Immature natural killer cell (primary cell): ENCODE measurements at regions not wholly inside any gene's neighbourhood (a gene's known extent, or its start where the extent isn't known, plus 50 kb on each side); places are given as distances from the start of the nearest gene placed in this dataset.

Source experiments
- DNase-seq, 3 donors: peaks; one replicate each; pipeline ENCODE4 v3.0.0; 2022; ENCODE audit warnings: mixed read lengths in 1 of 3
- H3K27ac Mint-ChIP-seq, 6 donors: one replicate each; pipeline ENCODE4 v1.8.0; 2020; ENCODE audit warnings: mixed read lengths in 6 of 6, mild to moderate bottlenecking in 5 of 6, inconsistent platforms in 4 of 6, moderate library complexity in 3 of 6
- H3K27me3 Mint-ChIP-seq, 3 donors: one replicate each; pipeline ENCODE4 v1.8.0; 2020 to 2021; ENCODE audit warnings: low read depth in 3 of 3, mild to moderate bottlenecking in 3 of 3, mixed read lengths in 3 of 3, moderate library complexity in 3 of 3, inconsistent platforms in 1 of 3
- H3K36me3 Mint-ChIP-seq, 3 donors: one replicate each; pipeline ENCODE4 v1.8.0; 2020; ENCODE audit warnings: mixed read lengths in 3 of 3, inconsistent platforms in 2 of 3, mild to moderate bottlenecking in 2 of 3
- H3K4me1 Mint-ChIP-seq, 2 donors: one replicate each; pipeline ENCODE4 v1.8.0; 2020; ENCODE audit warnings: inconsistent platforms in 2 of 2, mild to moderate bottlenecking in 2 of 2, mixed read lengths in 2 of 2, moderate library complexity in 1 of 2
- H3K4me3 Mint-ChIP-seq, 5 donors: one replicate each; pipeline ENCODE4 v1.8.0; 2020; ENCODE audit warnings: mild to moderate bottlenecking in 5 of 5, mixed read lengths in 5 of 5, inconsistent platforms in 3 of 5, moderate library complexity in 3 of 5
- H3K9me3 Mint-ChIP-seq, 6 donors: one replicate each; pipeline ENCODE4 v1.8.0; 2020; ENCODE audit warnings: mild to moderate bottlenecking in 6 of 6, mixed read lengths in 6 of 6, inconsistent platforms in 4 of 6, moderate library complexity in 3 of 6

DNA sequence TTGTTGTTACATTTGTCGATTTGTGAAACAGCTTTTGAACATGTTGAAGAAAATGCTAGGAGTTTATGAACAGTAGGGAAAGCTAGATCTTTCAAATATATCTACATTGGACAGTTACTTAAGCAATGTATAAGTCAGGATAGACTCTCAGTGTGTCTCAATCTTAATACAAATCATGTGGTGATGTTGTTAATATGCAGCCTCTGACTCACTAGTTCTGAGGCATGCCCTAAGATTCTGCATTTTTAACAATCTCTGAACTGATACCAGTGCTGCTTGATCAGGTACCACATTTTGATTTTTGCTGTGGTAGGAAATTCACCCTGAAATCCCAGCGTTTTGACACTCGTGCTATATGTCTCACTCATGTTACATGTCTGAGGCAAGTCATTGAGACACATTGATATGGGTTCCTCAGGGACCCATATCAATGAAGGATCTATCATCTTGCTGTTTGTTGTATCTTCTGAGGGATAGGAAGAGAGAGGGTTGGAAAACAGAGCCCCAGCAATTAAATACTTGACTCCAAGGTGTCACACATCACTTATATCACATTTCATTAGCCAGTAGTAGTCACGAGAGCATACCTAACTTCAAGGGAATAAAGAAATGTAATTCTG, 597.9 kb downstream of the TAFA4 start:
- H3K9me3 Mint-ChIP-seq, result peaks cover 0 to 11% (median under 1%) of the 10 kb centered on the region in 6 donors
- no peak overlapping the region for H3K27ac Mint-ChIP-seq
- H3K27me3 Mint-ChIP-seq, result peaks cover 0 to 2% (median 2%) of the 10 kb centered on the region in 3 donors
- DNase-seq, result no peak
- H3K36me3 Mint-ChIP-seq, result no peaks in the 10 kb centered on the region
- no peak overlapping the region for H3K4me3 Mint-ChIP-seq
- no peaks in the 10 kb centered on the region for H3K4me1 Mint-ChIP-seq

DNA sequence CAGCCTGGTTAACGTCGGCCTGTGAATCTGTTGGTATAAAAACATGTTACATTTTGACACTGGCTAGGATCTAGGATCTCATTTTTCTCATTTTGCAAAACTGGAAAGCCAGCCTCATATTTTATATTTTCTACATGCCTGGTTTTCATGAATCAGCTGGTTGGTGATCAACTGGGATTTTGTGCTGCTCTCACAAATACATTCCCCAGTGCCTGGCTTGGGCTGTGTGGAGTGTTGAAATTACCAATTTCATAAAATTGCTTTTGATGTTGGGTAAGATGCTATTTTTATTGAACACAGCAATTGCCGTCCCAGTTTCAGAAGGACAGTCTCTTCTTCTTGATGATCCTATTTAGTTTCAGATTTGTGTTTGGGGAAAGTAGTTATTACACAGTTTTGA, 604.3 kb downstream of the TAFA4 start:
- DNase-seq, result no peak
- no peaks in the 10 kb centered on the region for H3K4me1 Mint-ChIP-seq
- H3K36me3 Mint-ChIP-seq, result no peaks in the 10 kb centered on the region
- peaks cover 0 to 9% (median 4%) of the 10 kb centered on the region in 6 donors for H3K9me3 Mint-ChIP-seq
- no peak overlapping the region for H3K27ac Mint-ChIP-seq
- H3K27me3 Mint-ChIP-seq, result no peaks in the 10 kb centered on the region
- H3K4me3 Mint-ChIP-seq, result no peak overlapping the region

DNA sequence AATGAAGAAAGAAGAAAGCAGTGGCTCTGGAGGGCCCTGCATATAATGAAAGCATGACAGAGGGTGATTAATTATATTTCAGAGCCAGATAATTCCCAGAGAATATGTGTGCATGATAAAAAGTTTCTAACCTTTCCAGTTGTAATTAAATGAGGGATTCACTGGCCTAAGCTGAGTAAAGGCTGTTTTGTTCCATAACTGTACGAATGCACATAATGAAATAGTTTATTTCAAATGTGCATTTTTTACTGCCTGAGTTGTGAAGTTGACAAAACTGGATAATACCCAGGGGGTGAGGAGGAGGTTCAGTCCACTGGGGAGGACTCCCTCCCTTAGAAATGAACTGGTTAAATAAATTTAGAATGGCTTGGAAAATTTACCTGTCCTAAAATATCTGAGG, 616.4 kb downstream of the TAFA4 start:
- no peak overlapping the region for H3K27ac Mint-ChIP-seq
- no peak overlapping the region for H3K4me3 Mint-ChIP-seq
- H3K36me3 Mint-ChIP-seq, result peaks cover 0 to 6% (median 0%) of the 10 kb centered on the region in 3 donors
- peaks cover 0 to 5% (median 2%) of the 10 kb centered on the region in 3 donors for H3K27me3 Mint-ChIP-seq
- H3K9me3 Mint-ChIP-seq, result peaks cover 0 to 8% (median 4%) of the 10 kb centered on the region in 6 donors
- DNase-seq, result no peak
- H3K4me1 Mint-ChIP-seq, result no peaks in the 10 kb centered on the region

DNA sequence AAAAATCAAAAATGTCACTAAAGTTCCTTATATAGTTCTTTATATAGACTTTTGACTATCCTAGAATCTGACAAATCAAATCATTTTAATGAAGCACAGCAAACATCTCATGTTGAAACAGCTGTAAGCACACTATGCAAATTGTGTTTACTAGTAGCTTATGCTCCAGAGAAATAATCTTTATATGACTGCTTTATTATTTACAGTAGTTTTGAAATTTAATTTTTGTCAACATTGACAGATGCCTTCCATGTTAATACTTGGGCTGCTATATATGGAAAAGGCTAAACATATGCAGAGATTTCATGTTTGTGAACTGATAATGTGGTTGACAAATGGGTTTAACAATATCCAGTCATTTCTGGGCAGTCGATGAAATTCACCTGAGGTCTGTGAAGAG, 616.8 kb downstream of the TAFA4 start:
- Mint-ChIP-seq H3K9me3 (peaks cover 0 to 8% (median 3%) of the 10 kb centered on the region in 6 donors), H3K27me3 (peaks cover 0 to 4% (median 2%) of the 10 kb centered on the region in 3 donors), H3K36me3 (peaks cover 0 to 6% (median 0%) of the 10 kb centered on the region in 3 donors), H3K27ac (no peak overlapping the region), H3K4me1 (no peaks in the 10 kb centered on the region), H3K4me3 (no peak overlapping the region)
- DNase-seq, result no peak

DNA sequence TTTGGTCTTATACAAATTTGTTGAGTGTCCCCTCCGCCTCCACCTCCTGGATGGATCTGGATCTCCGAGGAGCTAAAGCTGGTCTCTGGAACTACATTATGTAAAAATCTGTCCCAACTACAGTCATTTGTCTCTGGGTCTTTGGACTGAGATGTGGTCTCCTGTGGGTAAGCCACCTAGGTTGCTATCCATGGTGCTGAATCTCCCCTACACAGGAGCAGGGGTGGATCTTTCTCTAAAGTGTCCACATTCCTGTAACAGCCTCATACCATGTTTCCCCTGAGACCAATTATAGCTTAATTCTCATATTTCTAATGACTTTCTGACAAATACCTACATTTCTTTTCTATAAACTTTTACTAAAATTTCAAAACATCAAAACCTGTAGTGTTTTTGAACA, 625.8 kb downstream of the TAFA4 start:
- no peak overlapping the region for H3K4me3 Mint-ChIP-seq
- no peak overlapping the region for H3K27ac Mint-ChIP-seq

DNA sequence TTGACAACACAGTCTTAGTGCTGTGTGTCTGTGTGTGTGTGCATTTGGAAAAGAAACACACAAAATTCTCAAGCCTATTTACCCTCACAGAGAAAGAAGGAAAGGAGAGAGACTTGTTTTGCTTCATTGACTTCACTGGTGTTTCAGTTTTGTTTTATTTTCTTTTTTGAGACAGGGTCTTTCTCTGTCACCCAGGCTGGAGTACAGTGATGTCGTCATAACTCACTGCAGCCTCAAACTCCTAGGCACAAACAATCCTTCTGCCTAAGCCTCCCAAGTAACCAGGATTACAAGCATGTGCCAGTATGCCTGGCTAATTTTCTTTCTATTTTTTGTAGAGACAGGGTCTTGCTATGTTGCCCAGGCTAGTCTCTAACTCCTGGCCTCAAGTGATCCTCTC, 636.9 kb downstream of the TAFA4 start:
- H3K27ac Mint-ChIP-seq, result no peak overlapping the region

More for the DNA sequence above, 625.8 kb downstream of the TAFA4 start:
- Mint-ChIP-seq H3K9me3 (peaks cover 0 to 2% (median 0%) of the 10 kb centered on the region in 6 donors), H3K4me1 (no peaks in the 10 kb centered on the region), H3K27me3 (no peaks in the 10 kb centered on the region), H3K36me3 (no peaks in the 10 kb centered on the region)
- DNase-seq, result peak in 2 of 3 donors; percentile 0 to 18

DNA sequence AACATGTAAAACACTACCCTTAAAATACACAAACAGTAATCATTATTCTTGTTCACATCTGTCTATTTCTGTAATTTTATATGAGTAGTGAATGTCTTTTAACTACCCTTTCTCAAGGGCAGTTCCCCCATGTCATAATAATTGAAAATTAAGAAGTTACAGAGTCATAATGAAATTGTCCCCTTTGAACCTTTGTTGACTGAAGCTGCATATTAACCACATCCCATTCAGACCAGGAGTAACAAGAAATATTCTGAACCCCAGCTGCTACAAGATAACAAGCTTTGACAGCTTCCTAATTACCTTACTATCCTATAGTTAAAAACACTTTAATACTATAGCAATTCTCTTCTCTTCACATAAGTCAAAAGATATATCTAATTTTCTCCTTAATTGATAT, 635.9 kb upstream of the SUCLG2 start:
- no peak for DNase-seq
- H3K27me3 Mint-ChIP-seq, result peaks cover 0 to 2% (median 1%) of the 10 kb centered on the region in 3 donors
- no peaks in the 10 kb centered on the region for H3K4me1 Mint-ChIP-seq
- H3K4me3 Mint-ChIP-seq, result no peak overlapping the region
- H3K9me3 Mint-ChIP-seq, result no peaks in the 10 kb centered on the region
- H3K36me3 Mint-ChIP-seq, result no peaks in the 10 kb centered on the region
- H3K27ac Mint-ChIP-seq, result no peak overlapping the region

More for the DNA sequence above, 636.9 kb downstream of the TAFA4 start:
- Mint-ChIP-seq H3K9me3 (peaks cover 0 to 15% (median 0%) of the 10 kb centered on the region in 6 donors), H3K4me3 (no peak overlapping the region), H3K27me3 (peaks cover 0 to 2% (median 0%) of the 10 kb centered on the region in 3 donors), H3K36me3 (no peaks in the 10 kb centered on the region), H3K4me1 (no peaks in the 10 kb centered on the region)
- no peak for DNase-seq

DNA sequence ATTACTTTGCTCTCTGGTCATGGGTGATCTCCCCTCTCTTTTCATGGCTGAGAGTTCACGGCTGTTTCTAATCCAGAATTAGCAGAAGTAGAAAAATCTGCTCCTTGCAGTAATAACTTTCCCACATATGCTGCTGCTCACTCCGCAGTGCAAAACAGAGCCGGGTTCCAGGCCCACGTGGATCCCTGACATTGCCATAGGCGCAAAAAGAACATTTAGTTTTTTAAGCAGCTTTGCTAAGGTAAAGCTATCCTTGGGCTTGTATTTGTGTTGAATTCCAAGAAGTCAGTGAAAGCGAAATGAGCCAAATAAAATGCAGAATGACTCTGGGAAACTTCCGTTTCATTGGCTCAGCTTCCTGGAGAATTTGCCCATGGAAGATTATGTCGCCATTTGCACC, 633.7 kb upstream of the SUCLG2 start:
- Mint-ChIP-seq H3K4me1 (no peaks in the 10 kb centered on the region), H3K27ac (no peak overlapping the region), H3K4me3 (no peak overlapping the region), H3K27me3 (peaks cover 0 to 1% (median 0%) of the 10 kb centered on the region in 3 donors), H3K9me3 (peaks cover 0 to 1% (median 0%) of the 10 kb centered on the region in 6 donors), H3K36me3 (no peaks in the 10 kb centered on the region)
- no peak for DNase-seq

DNA sequence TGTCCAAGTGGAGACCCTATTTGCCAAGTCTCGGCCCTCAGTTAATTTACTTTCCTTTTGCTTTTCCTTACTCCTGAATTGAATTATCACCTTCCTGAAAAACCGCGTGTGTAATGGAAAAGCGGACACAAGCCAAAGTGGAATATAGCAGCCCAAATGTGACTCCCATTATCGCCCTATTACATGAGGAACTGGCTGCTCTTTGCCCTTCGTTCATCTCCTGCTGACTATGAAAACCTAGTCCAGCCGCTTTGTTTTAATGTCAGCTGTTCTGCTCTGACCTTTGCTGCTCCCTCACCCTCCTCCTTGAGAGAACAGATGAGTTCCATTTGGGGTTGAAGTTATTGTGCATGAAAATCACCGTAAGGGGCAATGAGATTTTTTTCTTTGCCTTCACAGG, 632.7 kb upstream of the SUCLG2 start:
- DNase-seq, result no peak
- peaks cover 0 to 1% (median 0%) of the 10 kb centered on the region in 6 donors for H3K9me3 Mint-ChIP-seq
- no peak overlapping the region for H3K27ac Mint-ChIP-seq
- H3K27me3 Mint-ChIP-seq, result peaks cover 0 to 1% (median 0%) of the 10 kb centered on the region in 3 donors
- no peak overlapping the region for H3K4me3 Mint-ChIP-seq
- no peaks in the 10 kb centered on the region for H3K36me3 Mint-ChIP-seq
- H3K4me1 Mint-ChIP-seq, result no peaks in the 10 kb centered on the region

DNA sequence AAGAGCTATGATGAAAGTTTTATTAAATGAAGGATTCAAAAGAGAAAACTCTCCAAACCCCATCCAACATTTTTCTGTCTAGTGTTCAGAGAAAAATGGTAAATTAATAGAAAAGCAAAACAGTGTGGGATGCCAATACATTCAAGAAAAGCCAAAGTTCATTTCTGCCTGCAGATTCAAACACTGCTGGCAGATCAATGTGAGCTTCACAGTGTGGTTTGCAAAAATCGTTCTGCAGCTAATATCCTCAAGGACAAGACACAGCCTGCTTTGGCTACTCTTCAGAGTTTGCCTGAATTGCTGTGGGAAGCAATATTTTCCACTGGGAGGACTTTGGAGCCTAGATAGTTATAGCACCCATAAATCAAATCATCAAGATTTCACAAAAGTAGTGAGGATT, 619.9 kb upstream of the SUCLG2 start:
- no peaks in the 10 kb centered on the region for H3K27me3 Mint-ChIP-seq
- no peaks in the 10 kb centered on the region for H3K4me1 Mint-ChIP-seq
- DNase-seq, result no peak
- H3K36me3 Mint-ChIP-seq, result no peaks in the 10 kb centered on the region
- H3K27ac Mint-ChIP-seq, result no peak overlapping the region
- H3K4me3 Mint-ChIP-seq, result no peak overlapping the region
- H3K9me3 Mint-ChIP-seq, result peaks cover 0 to 7% (median 2%) of the 10 kb centered on the region in 6 donors

DNA sequence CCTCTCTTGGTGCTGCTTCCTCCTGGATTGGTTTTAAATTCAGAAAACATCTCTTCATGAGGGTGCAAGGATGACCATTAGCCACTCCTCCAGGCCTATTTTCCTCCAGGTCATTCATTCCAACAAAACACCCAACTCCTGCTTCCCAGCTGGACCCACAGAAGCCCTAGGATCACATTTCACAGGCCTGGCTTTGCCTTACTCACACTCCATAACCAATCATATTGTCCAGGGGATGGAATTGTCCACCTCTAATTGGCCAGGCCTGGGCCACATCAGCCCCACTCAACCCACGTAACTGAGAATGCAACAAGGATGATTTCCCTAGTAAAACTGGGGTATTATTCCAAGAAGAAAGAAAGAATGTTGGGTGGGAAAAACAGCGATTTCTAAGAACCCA, 616.7 kb upstream of the SUCLG2 start:
- H3K4me3 Mint-ChIP-seq, result no peak overlapping the region

DNA sequence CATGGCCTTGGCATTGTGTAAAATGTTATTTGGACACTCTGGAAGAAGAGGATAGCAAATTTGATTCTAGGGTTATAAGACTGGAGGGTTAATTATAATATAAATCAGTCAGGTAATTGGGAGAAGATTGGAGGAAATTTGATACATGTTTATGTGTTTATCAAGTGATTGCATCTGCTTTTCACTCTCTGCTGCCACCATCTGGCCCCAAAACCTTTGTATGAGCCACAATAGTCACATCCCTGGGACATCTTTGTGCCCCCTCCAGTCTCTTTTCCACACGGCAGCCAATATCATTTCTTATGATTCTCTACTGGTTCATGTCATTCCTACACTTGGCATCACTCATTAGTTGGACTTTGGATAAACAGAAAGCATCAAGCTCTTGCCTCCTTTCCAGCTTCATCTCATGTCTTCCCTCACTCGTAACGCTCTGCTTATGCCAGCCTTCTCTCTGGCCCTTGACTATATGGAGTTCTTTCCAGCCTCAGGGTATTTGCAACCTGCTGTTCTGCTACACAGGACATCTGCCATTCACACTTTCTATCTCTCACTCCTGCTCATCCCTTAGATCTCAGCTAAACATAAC, 602.3 kb upstream of the SUCLG2 start:
- Mint-ChIP-seq H3K9me3 (no peaks in the 10 kb centered on the region), H3K27ac (no peak overlapping the region), H3K36me3 (no peaks in the 10 kb centered on the region), H3K4me3 (no peak overlapping the region), H3K27me3 (peaks cover 0 to 1% (median 0%) of the 10 kb centered on the region in 3 donors), H3K4me1 (no peaks in the 10 kb centered on the region)
- DNase-seq, result peak in 1 of 3 donors; percentile 2

More for the DNA sequence above, 616.7 kb upstream of the SUCLG2 start:
- DNase-seq, result no peak
- Mint-ChIP-seq H3K36me3 (no peaks in the 10 kb centered on the region), H3K27me3 (no peaks in the 10 kb centered on the region), H3K4me1 (no peaks in the 10 kb centered on the region), H3K27ac (no peak overlapping the region), H3K9me3 (peaks cover 0 to 6% (median 2%) of the 10 kb centered on the region in 6 donors)

DNA sequence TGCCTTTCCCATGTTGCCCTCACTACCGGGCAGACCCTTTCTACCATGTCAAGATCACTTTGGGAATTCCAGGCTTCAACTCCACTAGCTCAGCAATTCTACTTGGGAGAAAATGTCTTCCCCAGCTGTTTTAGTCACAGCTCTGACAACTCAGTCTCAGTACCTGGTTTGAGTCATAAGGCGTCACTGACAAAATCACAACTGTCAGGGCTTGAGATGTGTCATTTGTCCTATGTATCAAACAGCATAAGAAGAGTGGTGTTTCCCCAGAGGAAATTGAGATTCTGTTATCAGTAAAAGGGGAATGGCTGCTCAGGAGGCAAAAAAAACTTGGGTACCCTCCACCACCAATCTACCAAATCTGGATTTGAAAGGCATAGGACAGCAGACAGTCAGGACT, 594.9 kb upstream of the SUCLG2 start:
- peaks cover 0 to 5% (median 0%) of the 10 kb centered on the region in 6 donors for H3K9me3 Mint-ChIP-seq
- H3K36me3 Mint-ChIP-seq, result no peaks in the 10 kb centered on the region
- H3K4me3 Mint-ChIP-seq, result no peak overlapping the region
- no peak overlapping the region for H3K27ac Mint-ChIP-seq
- DNase-seq, result no peak
- peaks cover 1 to 4% (median 2%) of the 10 kb centered on the region in 3 donors for H3K27me3 Mint-ChIP-seq
- no peaks in the 10 kb centered on the region for H3K4me1 Mint-ChIP-seq

DNA sequence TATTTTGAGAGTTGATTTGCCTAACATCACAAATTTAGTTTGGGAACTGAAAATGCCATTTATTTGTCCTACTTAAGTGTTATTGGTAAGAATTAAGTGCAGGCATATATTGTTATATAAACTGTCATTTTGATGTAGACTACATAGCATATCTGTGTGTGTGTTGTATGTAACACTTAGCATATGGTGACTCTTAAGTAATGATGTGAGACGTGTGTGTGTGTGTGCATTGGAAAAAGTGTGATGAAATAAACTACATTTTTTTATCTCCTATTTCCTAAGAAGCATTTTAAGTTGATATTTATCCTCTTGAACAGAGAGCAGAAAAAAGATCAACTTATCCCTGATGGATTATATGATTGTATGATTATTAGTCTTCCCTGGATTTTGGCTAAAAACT, 588.2 kb upstream of the SUCLG2 start:
- Mint-ChIP-seq H3K27ac (no peak overlapping the region), H3K27me3 (peaks cover 0 to 3% (median 2%) of the 10 kb centered on the region in 3 donors), H3K36me3 (no peaks in the 10 kb centered on the region), H3K4me3 (no peak overlapping the region), H3K9me3 (peaks cover 0 to 5% (median 0%) of the 10 kb centered on the region in 6 donors), H3K4me1 (no peaks in the 10 kb centered on the region)
- no peak for DNase-seq
